SK-N-SH treated with all-trans-retinoic acid at 6 μM for 48 hours (cell line): ENCODE measurements at regions not wholly inside any gene's neighbourhood (a gene's known extent, or its start where the extent isn't known, plus 50 kb on each side); places are given as distances from the start of the nearest gene placed in this dataset.
"Not testable (repeated sequence)": the region's sequence is repeated elsewhere in the genome, so short reads cannot be mapped to it uniquely, and the experiment has no call there.

Experiments
- ATAC-seq: fragments of 200-7000 bp; cut with Tn5 transposase; 3 replicates; pipeline ENCODE4 v1.9.1; 2020; ENCODE audit warnings: mild to moderate bottlenecking, moderate library complexity
- BACH2 ChIP-seq: fragments of 250-450 bp; sonication (Bioruptor Pico); IDR thresholded peaks from 2 replicates; pipeline ENCODE4 v1.9.0; 2021; ENCODE audit warnings: mild to moderate bottlenecking, borderline replicate concordance
- CREB5 ChIP-seq: fragments of 250-450 bp; sonication (Bioruptor Pico); IDR thresholded peaks from 2 replicates; pipeline ENCODE4 v1.5.1; 2020; ENCODE audit warnings: low read depth, mild to moderate bottlenecking, moderate library complexity
- CSDC2 ChIP-seq: fragments of 250-450 bp; sonication (Bioruptor Pico); IDR thresholded peaks from 2 replicates; pipeline ENCODE4 v1.5.0; 2020; ENCODE audit warnings: mild to moderate bottlenecking, moderate library complexity
- CSRNP3 ChIP-seq: fragments of 250-450 bp; sonication (Bioruptor Pico); IDR thresholded peaks from 2 replicates; pipeline ENCODE4 v1.5.1; 2021; ENCODE audit warnings: mild to moderate bottlenecking, moderate library complexity
- ESRRG ChIP-seq: fragments of 250-450 bp; sonication (Bioruptor Pico); IDR thresholded peaks from 2 replicates; pipeline ENCODE4 v1.6.1; 2021; ENCODE audit warnings: mild to moderate bottlenecking
- GLIS3 ChIP-seq: fragments of 250-450 bp; sonication (Bioruptor Pico); IDR thresholded peaks from 2 replicates; pipeline ENCODE4 v1.5.0; 2020; ENCODE audit warnings: mild to moderate bottlenecking, moderate library complexity
- ISL1 ChIP-seq: fragments of 250-450 bp; sonication (Bioruptor Pico); IDR thresholded peaks from 2 replicates; pipeline ENCODE4 v2.1.2; 2022; ENCODE audit warnings: mild to moderate bottlenecking, moderate library complexity
- OSR1 ChIP-seq: fragments of 250-450 bp; sonication (Bioruptor Pico); IDR thresholded peaks from 2 replicates; pipeline ENCODE4 v1.8.0; 2022; ENCODE audit warnings: moderate library complexity, mild to moderate bottlenecking, inconsistent platforms
- PATZ1 ChIP-seq: fragments of 250-450 bp; sonication (Bioruptor Pico); IDR thresholded peaks from 2 replicates; pipeline ENCODE4 v1.8.0; 2020; ENCODE audit warnings: mild to moderate bottlenecking, moderate library complexity, borderline replicate concordance
- PPARA ChIP-seq: fragments of 250-450 bp; sonication (Bioruptor Pico); IDR thresholded peaks from 2 replicates; pipeline ENCODE4 v1.5.0; 2020; ENCODE audit warnings: mild to moderate bottlenecking, borderline replicate concordance
- RARB ChIP-seq: fragments of 250-450 bp; sonication (Bioruptor Pico); IDR thresholded peaks from 2 replicates; pipeline ENCODE4 v1.8.0; 2021; ENCODE audit warnings: mild to moderate bottlenecking, moderate library complexity
- SNAI2 ChIP-seq: fragments of 250-450 bp; sonication (Bioruptor Pico); IDR thresholded peaks from 2 replicates; pipeline ENCODE4 v1.5.0; 2020; ENCODE audit warnings: mild to moderate bottlenecking, moderate library complexity
- TCF4 ChIP-seq: fragments of 250-450 bp; sonication (Bioruptor Pico); IDR thresholded peaks from 2 replicates; pipeline ENCODE4 v1.8.0; 2021; ENCODE audit warnings: mild to moderate bottlenecking, moderate library complexity, borderline replicate concordance
- TOX ChIP-seq: fragments of 250-450 bp; sonication (Bioruptor Pico); IDR thresholded peaks from 2 replicates; pipeline ENCODE4 v1.8.0; 2021; ENCODE audit warnings: mild to moderate bottlenecking, moderate library complexity, borderline replicate concordance
- ZC3H10 ChIP-seq: fragments of 250-450 bp; sonication (Bioruptor Pico); IDR thresholded peaks from 2 replicates; pipeline ENCODE4 v1.5.1; 2021; ENCODE audit warnings: mild to moderate bottlenecking, moderate library complexity
- ZFP3 ChIP-seq: fragments of 250-450 bp; sonication (Bioruptor Pico); IDR thresholded peaks from 2 replicates; pipeline ENCODE4 v1.5.0; 2020; ENCODE audit warnings: mild to moderate bottlenecking, moderate library complexity
- ZFP30 ChIP-seq: fragments of 450-650 bp; formaldehyde crosslinking; IDR thresholded peaks from 2 replicates; pipeline ENCODE4 v1.5.0; 2022; ENCODE audit warnings: mild to moderate bottlenecking, moderate library complexity
- ZNF565 ChIP-seq: fragments of 450-650 bp; formaldehyde crosslinking; conservative IDR thresholded peaks from 2 replicates; pipeline ENCODE4 v1.5.0; 2020; ENCODE audit warnings: low read depth, mild to moderate bottlenecking, moderate library complexity
- ZNF70 ChIP-seq: fragments of 450-650 bp; formaldehyde crosslinking; IDR thresholded peaks from 2 replicates; pipeline ENCODE4 v1.5.0; 2020; ENCODE audit warnings: mild to moderate bottlenecking, moderate library complexity
- ZNF8 ChIP-seq: fragments of 450-650 bp; formaldehyde crosslinking; IDR thresholded peaks from 2 replicates; pipeline ENCODE4 v1.5.0; 2020; ENCODE audit warnings: mild to moderate bottlenecking, moderate library complexity
- TF ChIP-seq, protein P1 (sequence below): fragments of 250-450 bp; sonication (Bioruptor Pico); IDR thresholded peaks from 2 replicates; pipeline ENCODE4 v1.8.0; 2021; ENCODE audit warnings: low read depth, mild to moderate bottlenecking, moderate library complexity, borderline replicate concordance
- TF ChIP-seq, protein P2 (sequence below): fragments of 250-450 bp; sonication (Bioruptor Pico); IDR thresholded peaks from 2 replicates; pipeline ENCODE4 v1.5.0; 2020; ENCODE audit warnings: mild to moderate bottlenecking, moderate library complexity

DNA sequence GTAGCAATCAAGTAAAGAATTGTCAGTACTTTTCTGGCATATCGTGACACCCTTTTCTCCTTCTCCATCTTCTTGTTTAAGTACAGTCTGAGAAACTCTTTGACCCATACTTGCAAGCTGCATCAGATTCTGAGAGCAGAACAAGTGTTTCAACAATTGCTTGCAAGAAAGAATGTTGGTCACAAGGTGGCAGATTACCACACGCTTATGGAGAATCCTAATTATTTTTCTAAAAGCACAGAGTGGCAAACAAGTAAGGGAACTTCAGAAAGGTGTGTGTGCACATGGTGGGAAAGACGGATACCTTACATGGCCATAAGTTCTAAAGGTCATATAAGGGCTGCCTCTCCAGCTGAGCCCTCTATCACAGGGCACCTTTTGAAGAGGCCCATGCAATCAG, 136.4 kb upstream of the FGF13 start:
- ATAC-seq, result no peak

DNA sequence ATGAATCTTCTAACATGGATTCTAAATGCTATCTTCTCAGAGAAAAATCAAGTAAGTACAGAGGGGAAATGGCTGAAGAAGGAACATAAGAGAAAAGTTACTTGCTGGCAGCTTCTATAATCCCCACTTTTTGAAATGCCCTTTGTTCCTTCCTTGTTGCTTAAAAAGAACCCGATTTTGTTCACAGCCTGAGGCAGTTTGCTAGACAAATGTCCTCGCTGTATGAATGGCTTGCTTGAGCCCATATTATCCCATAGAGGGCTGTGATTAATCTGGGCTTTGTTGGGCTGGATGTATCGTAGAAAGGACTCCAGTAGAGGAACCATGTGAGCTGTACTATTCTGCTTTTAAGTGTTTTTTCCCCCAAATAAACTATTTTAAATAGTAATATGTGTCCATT, 134.3 kb upstream of the FGF13 start:
- TF ChIP-seq, protein P1, sequence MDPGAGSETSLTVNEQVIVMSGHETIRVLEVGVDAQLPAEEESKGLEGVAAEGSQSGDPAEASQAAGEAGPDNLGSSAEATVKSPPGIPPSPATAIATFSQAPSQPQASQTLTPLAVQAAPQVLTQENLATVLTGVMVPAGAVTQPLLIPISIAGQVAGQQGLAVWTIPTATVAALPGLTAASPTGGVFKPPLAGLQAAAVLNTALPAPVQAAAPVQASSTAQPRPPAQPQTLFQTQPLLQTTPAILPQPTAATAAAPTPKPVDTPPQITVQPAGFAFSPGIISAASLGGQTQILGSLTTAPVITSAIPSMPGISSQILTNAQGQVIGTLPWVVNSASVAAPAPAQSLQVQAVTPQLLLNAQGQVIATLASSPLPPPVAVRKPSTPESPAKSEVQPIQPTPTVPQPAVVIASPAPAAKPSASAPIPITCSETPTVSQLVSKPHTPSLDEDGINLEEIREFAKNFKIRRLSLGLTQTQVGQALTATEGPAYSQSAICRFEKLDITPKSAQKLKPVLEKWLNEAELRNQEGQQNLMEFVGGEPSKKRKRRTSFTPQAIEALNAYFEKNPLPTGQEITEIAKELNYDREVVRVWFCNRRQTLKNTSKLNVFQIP, result no peak
- TF ChIP-seq CREB5, result no peak
- no peak for TF ChIP-seq CSRNP3
- TF ChIP-seq GLIS3 (CRISPR knock-in tag), result no peak
- TF ChIP-seq OSR1 (CRISPR knock-in tag), result no peak
- no peak for TF ChIP-seq SNAI2 (CRISPR knock-in tag)
- no peak for TF ChIP-seq TCF4
- TF ChIP-seq ZC3H10, result no peak
- no peak for TF ChIP-seq ZNF8 (CRISPR knock-in tag)
- TF ChIP-seq TOX (CRISPR knock-in tag), result no peak
- no peak for TF ChIP-seq ZFP3 (CRISPR knock-in tag)
- no peak for TF ChIP-seq ZNF70
- TF ChIP-seq ESRRG (CRISPR knock-in tag), result no peak
- TF ChIP-seq PPARA (CRISPR knock-in tag), result no peak
- no peak for TF ChIP-seq RARB (CRISPR knock-in tag)
- TF ChIP-seq BACH2 (CRISPR knock-in tag), result no peak
- TF ChIP-seq ZFP30 (CRISPR knock-in tag), result no peak
- TF ChIP-seq ISL1 (CRISPR knock-in tag), result no peak
- TF ChIP-seq CSDC2, result no peak
- TF ChIP-seq, protein P2, sequence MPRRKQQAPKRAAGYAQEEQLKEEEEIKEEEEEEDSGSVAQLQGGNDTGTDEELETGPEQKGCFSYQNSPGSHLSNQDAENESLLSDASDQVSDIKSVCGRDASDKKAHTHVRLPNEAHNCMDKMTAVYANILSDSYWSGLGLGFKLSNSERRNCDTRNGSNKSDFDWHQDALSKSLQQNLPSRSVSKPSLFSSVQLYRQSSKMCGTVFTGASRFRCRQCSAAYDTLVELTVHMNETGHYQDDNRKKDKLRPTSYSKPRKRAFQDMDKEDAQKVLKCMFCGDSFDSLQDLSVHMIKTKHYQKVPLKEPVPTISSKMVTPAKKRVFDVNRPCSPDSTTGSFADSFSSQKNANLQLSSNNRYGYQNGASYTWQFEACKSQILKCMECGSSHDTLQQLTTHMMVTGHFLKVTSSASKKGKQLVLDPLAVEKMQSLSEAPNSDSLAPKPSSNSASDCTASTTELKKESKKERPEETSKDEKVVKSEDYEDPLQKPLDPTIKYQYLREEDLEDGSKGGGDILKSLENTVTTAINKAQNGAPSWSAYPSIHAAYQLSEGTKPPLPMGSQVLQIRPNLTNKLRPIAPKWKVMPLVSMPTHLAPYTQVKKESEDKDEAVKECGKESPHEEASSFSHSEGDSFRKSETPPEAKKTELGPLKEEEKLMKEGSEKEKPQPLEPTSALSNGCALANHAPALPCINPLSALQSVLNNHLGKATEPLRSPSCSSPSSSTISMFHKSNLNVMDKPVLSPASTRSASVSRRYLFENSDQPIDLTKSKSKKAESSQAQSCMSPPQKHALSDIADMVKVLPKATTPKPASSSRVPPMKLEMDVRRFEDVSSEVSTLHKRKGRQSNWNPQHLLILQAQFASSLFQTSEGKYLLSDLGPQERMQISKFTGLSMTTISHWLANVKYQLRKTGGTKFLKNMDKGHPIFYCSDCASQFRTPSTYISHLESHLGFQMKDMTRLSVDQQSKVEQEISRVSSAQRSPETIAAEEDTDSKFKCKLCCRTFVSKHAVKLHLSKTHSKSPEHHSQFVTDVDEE (CRISPR knock-in tag), result no peak
- no peak for ATAC-seq

More for the DNA sequence above, 136.4 kb upstream of the FGF13 start:
- TF ChIP-seq GLIS3 (CRISPR knock-in tag) (no peak), OSR1 (CRISPR knock-in tag) (no peak), ZC3H10 (no peak), ISL1 (CRISPR knock-in tag) (no peak), RARB (CRISPR knock-in tag) (no peak), SNAI2 (CRISPR knock-in tag) (no peak)

- not testable (repeated sequence) for ATAC-seq
These were observed 95.9 kb upstream of the FGF13 start for GRCh38 chrX:138807400-138807799.

DNA sequence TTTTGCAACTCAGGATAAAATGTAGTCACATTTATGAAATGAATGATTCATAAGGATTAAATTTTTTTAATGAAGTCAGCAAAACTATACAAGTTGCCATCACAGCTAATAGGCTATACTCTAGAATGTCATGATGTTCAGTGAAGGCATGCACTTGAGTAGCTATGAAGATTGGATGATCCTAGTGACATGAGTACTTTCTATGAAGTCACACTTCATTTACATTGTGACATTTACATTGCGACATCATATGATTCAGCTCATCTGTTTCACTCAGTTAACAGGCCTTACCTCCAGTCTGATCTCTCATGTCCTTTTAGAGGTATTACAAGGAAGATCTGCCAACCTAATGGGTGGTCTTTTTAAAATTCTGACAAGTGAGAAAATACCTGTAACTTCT, 82.7 kb upstream of the FGF13 start:
- ATAC-seq, result no peak
- TF ChIP-seq ZC3H10 (no peak), ZFP30 (CRISPR knock-in tag) (no peak), ZNF70 (no peak), PATZ1 (CRISPR knock-in tag) (no peak), PPARA (CRISPR knock-in tag) (no peak), ISL1 (CRISPR knock-in tag) (no peak), TCF4 (no peak), CREB5 (no peak), ZNF565 (CRISPR knock-in tag) (no peak), BACH2 (CRISPR knock-in tag) (no peak), CSRNP3 (no peak)
- TF ChIP-seq, protein P2 (CRISPR knock-in tag), result no peak
